HG02938 (cell line): ENCODE measurements at regions not wholly inside any gene's neighbourhood (a gene's known extent, or its start where the extent isn't known, plus 50 kb on each side); places are given as distances from the start of the nearest gene placed in this dataset.
"Not testable (repeated sequence)": the region's sequence is repeated elsewhere in the genome, so short reads cannot be mapped to it uniquely, and the experiment has no call there.

Source experiments
- ATAC-seq: cut with Tn5 transposase; IDR thresholded peaks from one replicate; pipeline ENCODE4 v1.9.1; 2021; ENCODE audit warnings: mild to moderate bottlenecking, moderate library complexity; ENCODE audit not compliant: unreplicated experiment

- peak; percentile 93 for ATAC-seq
Measured at GRCh38 chr7:104956753-104957450, 57.1 kb upstream of the KMT2E start.

GRCh38 chr7:104958371-104958865 is 55.6 kb upstream of the KMT2E start:
- ATAC-seq, result no peak

- not testable (repeated sequence) for ATAC-seq
Measured at GRCh38 chr7:104959483-104959882, 54.5 kb upstream of the KMT2E start.

- ATAC-seq, result no peak
Measured at GRCh38 chr7:104960741-104961448, 53.1 kb upstream of the KMT2E start.

- no peak for ATAC-seq
Measured at GRCh38 chr7:104961821-104962220, 52.2 kb upstream of the KMT2E start.

GRCh38 chr7:104962781-104963180 is 51.2 kb upstream of the KMT2E start:
- ATAC-seq, result peak; percentile 46

- no peak for ATAC-seq
Measured at GRCh38 chr7:104963378-104963990, 50.5 kb upstream of the KMT2E start.

GRCh38 chr7:104963991-104964385 is 50.0 kb upstream of the KMT2E start:
- no peak for ATAC-seq
